ENCODE measurements at regions not wholly inside any gene's neighbourhood (a gene's known extent, or its start where the extent isn't known, plus 50 kb on each side); places are given as distances from the start of the nearest gene placed in this dataset.

GRCh38 chr2:52334185-52334584 is 1302.3 kb upstream of the NRXN1 start:
- Histone ChIP-seq H3K9me3 (ENCODE audit: low read length) (no peaks in the 10 kb centered on the region), H3K4me1 (ENCODE audit: insufficient read depth, low read length) (no peaks in the 10 kb centered on the region), H3K27ac (ENCODE audit: low read depth, low read length) (no peak overlapping the region), H3K36me3 (ENCODE audit: insufficient read depth, low read length) (no peaks in the 10 kb centered on the region), H3K4me3 (ENCODE audit: low read length) (no peak overlapping the region), H3K27me3 (ENCODE audit: insufficient read depth, low read length, poor library complexity, severe bottlenecking) (no peaks in the 10 kb centered on the region)
- DNase-seq, result no peak
- peaks cover 0 to 18% (median 8%) of the 10 kb centered on the region in 5 donors for H3K9me3 Mint-ChIP-seq
- H3K27ac Mint-ChIP-seq, result no peak overlapping the region
- H3K36me3 Mint-ChIP-seq, result no peaks in the 10 kb centered on the region
- no peaks in the 10 kb centered on the region for H3K27me3 Mint-ChIP-seq
- H3K4me3 Mint-ChIP-seq, result no peak overlapping the region
- CTCF ChIA-PET, result no interaction called here
- POLR2A ChIA-PET, result no interaction called here
- no peaks in the 10 kb centered on the region for H3K4me1 Mint-ChIP-seq

- no peaks in the 10 kb centered on the region for H3K27me3 ChIP-seq (ENCODE audit: insufficient read depth, low read length, poor library complexity, severe bottlenecking)
- no peaks in the 10 kb centered on the region for H3K9me3 ChIP-seq (ENCODE audit: low read length)
- ChIA-PET POLR2A (no interaction called here), CTCF (no interaction called here)
- Mint-ChIP-seq H3K9me3 (peaks cover 11 to 22% (median 15%) of the 10 kb centered on the region in 5 donors), H3K36me3 (no peaks in the 10 kb centered on the region), H3K4me3 (no peak overlapping the region), H3K27ac (no peak overlapping the region), H3K27me3 (no peaks in the 10 kb centered on the region), H3K4me1 (no peaks in the 10 kb centered on the region)
- no peak overlapping the region for H3K27ac ChIP-seq (ENCODE audit: low read depth, low read length)
- no peak overlapping the region for H3K4me3 ChIP-seq (ENCODE audit: low read length)
- no peaks in the 10 kb centered on the region for H3K36me3 ChIP-seq (ENCODE audit: insufficient read depth, low read length)
- no peak for DNase-seq
- no peaks in the 10 kb centered on the region for H3K4me1 ChIP-seq (ENCODE audit: insufficient read depth, low read length)
These were observed 1295.7 kb upstream of the NRXN1 start for GRCh38 chr2:52327641-52328040.

GRCh38 chr2:52314231-52314630 is 1282.3 kb upstream of the NRXN1 start:
- CTCF ChIA-PET, result no interaction called here
- Histone ChIP-seq H3K27me3 (ENCODE audit: insufficient read depth, low read length, poor library complexity, severe bottlenecking) (no peaks in the 10 kb centered on the region), H3K4me1 (ENCODE audit: insufficient read depth, low read length) (no peaks in the 10 kb centered on the region), H3K4me3 (ENCODE audit: low read length) (no peak overlapping the region), H3K36me3 (ENCODE audit: insufficient read depth, low read length) (no peaks in the 10 kb centered on the region), H3K27ac (ENCODE audit: low read depth, low read length) (no peak overlapping the region), H3K9me3 (ENCODE audit: low read length) (no peaks in the 10 kb centered on the region)
- Mint-ChIP-seq H3K36me3 (no peaks in the 10 kb centered on the region), H3K9me3 (peaks cover 2 to 25% (median 5%) of the 10 kb centered on the region in 5 donors), H3K4me1 (no peaks in the 10 kb centered on the region), H3K27ac (no peak overlapping the region), H3K4me3 (no peak overlapping the region), H3K27me3 (no peaks in the 10 kb centered on the region)
- POLR2A ChIA-PET, result no interaction called here
- no peak for DNase-seq

GRCh38 chr2:52312486-52312885 is 1280.6 kb upstream of the NRXN1 start:
- Histone ChIP-seq H3K36me3 (ENCODE audit: insufficient read depth, low read length) (no peaks in the 10 kb centered on the region), H3K4me3 (ENCODE audit: low read length) (no peak overlapping the region), H3K9me3 (ENCODE audit: low read length) (no peaks in the 10 kb centered on the region), H3K4me1 (ENCODE audit: insufficient read depth, low read length) (no peaks in the 10 kb centered on the region), H3K27me3 (ENCODE audit: insufficient read depth, low read length, poor library complexity, severe bottlenecking) (no peaks in the 10 kb centered on the region), H3K27ac (ENCODE audit: low read depth, low read length) (no peak overlapping the region)
- Mint-ChIP-seq H3K27ac (no peak overlapping the region), H3K36me3 (no peaks in the 10 kb centered on the region), H3K9me3 (peaks cover 2 to 20% (median 8%) of the 10 kb centered on the region in 5 donors), H3K27me3 (no peaks in the 10 kb centered on the region), H3K4me3 (no peak overlapping the region), H3K4me1 (no peaks in the 10 kb centered on the region)
- POLR2A ChIA-PET, result no interaction called here
- CTCF ChIA-PET, result no interaction called here
- DNase-seq, result no peak

DNA sequence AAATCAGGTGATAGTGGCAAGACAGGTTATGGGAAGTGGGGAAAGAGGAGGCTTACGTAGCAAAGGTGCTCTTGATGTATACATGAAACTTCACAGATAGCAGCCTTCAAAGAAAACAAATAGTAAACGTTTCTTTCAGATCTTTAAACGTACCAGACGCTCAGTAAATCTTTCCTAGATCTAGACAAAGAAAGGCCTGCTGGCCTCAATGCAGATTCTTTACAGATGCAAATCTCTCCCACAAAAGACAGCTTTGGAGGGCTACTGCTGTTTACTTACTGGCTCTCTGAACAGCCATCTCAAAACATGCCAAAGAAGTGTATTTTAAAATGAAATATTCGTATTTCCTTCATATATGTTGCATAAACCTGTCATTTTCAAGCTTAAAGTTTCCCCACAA is 1279.9 kb upstream of the NRXN1 start:
- ChIA-PET POLR2A (no interaction called here), CTCF (no interaction called here)
- Mint-ChIP-seq H3K36me3 (no peaks in the 10 kb centered on the region), H3K27ac (no peak overlapping the region), H3K27me3 (no peaks in the 10 kb centered on the region), H3K9me3 (peaks cover 3 to 26% (median 9%) of the 10 kb centered on the region in 5 donors), H3K4me1 (no peaks in the 10 kb centered on the region), H3K4me3 (no peak overlapping the region)
- Histone ChIP-seq H3K4me3 (ENCODE audit: low read length) (no peak overlapping the region), H3K27ac (ENCODE audit: low read depth, low read length) (no peak overlapping the region), H3K4me1 (ENCODE audit: insufficient read depth, low read length) (no peaks in the 10 kb centered on the region), H3K27me3 (ENCODE audit: insufficient read depth, low read length, poor library complexity, severe bottlenecking) (no peaks in the 10 kb centered on the region), H3K9me3 (ENCODE audit: low read length) (no peaks in the 10 kb centered on the region), H3K36me3 (ENCODE audit: insufficient read depth, low read length) (no peaks in the 10 kb centered on the region)
- DNase-seq, result no peak

DNA sequence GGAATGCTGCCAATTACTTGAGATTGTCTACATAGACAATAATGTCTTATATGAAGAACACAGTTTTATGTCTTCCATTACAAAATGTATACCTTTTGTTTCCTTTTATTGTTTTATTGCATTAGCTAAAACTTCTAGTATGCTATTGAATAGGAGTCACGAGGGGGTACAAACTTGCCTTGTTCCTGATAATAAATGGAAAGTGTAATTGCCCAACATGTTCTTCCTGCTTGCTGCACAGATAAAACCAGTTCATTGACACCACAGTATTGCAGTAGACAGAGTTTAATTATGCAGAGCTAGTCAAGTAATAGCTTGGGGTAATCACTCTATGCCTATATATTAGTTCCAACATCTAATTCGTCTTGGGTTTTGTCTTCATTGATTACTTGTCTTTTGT is 1276.2 kb upstream of the NRXN1 start:
- H3K27ac ChIP-seq (ENCODE audit: low read depth, low read length), result no peak overlapping the region
- no peak overlapping the region for H3K4me3 Mint-ChIP-seq
- no peaks in the 10 kb centered on the region for H3K36me3 ChIP-seq (ENCODE audit: insufficient read depth, low read length)
- no peaks in the 10 kb centered on the region for H3K27me3 Mint-ChIP-seq
- H3K4me1 ChIP-seq (ENCODE audit: insufficient read depth, low read length), result no peaks in the 10 kb centered on the region
- no peaks in the 10 kb centered on the region for H3K9me3 ChIP-seq (ENCODE audit: low read length)
- no peak overlapping the region for H3K27ac Mint-ChIP-seq
- no peaks in the 10 kb centered on the region for H3K27me3 ChIP-seq (ENCODE audit: insufficient read depth, low read length, poor library complexity, severe bottlenecking)
- H3K4me3 ChIP-seq (ENCODE audit: low read length), result no peak overlapping the region
- H3K9me3 Mint-ChIP-seq, result peaks cover 8 to 23% (median 12%) of the 10 kb centered on the region in 5 donors
- H3K4me1 Mint-ChIP-seq, result no peaks in the 10 kb centered on the region
- H3K36me3 Mint-ChIP-seq, result no peaks in the 10 kb centered on the region
- DNase-seq, result no peak
- CTCF ChIA-PET, result no interaction called here
- POLR2A ChIA-PET, result no interaction called here

GRCh38 chr2:52294628-52295027 is 1262.7 kb upstream of the NRXN1 start:
- Mint-ChIP-seq H3K9me3 (peaks cover 1 to 37% (median 7%) of the 10 kb centered on the region in 5 donors), H3K4me1 (no peaks in the 10 kb centered on the region), H3K4me3 (no peak overlapping the region), H3K27ac (no peak overlapping the region), H3K36me3 (no peaks in the 10 kb centered on the region), H3K27me3 (no peaks in the 10 kb centered on the region)
- Histone ChIP-seq H3K36me3 (ENCODE audit: insufficient read depth, low read length) (no peaks in the 10 kb centered on the region), H3K9me3 (ENCODE audit: low read length) (no peaks in the 10 kb centered on the region), H3K4me3 (ENCODE audit: low read length) (no peak overlapping the region), H3K4me1 (ENCODE audit: insufficient read depth, low read length) (no peaks in the 10 kb centered on the region), H3K27ac (ENCODE audit: low read depth, low read length) (no peak overlapping the region), H3K27me3 (ENCODE audit: insufficient read depth, low read length, poor library complexity, severe bottlenecking) (no peaks in the 10 kb centered on the region)
- ChIA-PET CTCF (no interaction called here), POLR2A (no interaction called here)
- no peak for DNase-seq

DNA sequence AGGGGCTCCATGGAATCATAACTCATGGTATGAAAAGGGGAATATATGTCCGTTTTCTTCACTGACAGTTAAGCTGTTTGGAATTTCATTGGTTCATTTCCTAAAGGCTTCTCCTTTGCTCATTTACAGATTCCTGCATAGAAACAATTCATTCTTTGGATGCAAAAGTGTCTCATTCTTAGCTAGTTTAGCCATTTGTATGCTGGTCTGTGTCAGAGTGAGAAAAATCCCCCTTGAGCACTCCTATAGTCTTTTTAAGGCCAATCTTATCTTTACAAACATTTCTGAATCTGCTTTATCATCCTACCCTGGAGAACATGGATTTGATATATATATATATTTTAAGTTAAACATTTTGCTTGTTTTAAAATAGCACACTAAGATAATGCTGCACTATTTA is 1260.9 kb upstream of the NRXN1 start:
- peaks cover 0 to 33% (median 3%) of the 10 kb centered on the region in 5 donors for H3K9me3 Mint-ChIP-seq
- no peak overlapping the region for H3K27ac ChIP-seq (ENCODE audit: low read depth, low read length)
- ChIA-PET CTCF (no interaction called here), POLR2A (no interaction called here)
- no peaks in the 10 kb centered on the region for H3K9me3 ChIP-seq (ENCODE audit: low read length)
- no peak overlapping the region for H3K27ac Mint-ChIP-seq
- no peak for DNase-seq
- H3K4me3 Mint-ChIP-seq, result no peak overlapping the region
- no peaks in the 10 kb centered on the region for H3K4me1 ChIP-seq (ENCODE audit: insufficient read depth, low read length)
- no peaks in the 10 kb centered on the region for H3K4me1 Mint-ChIP-seq
- no peaks in the 10 kb centered on the region for H3K36me3 Mint-ChIP-seq
- no peaks in the 10 kb centered on the region for H3K27me3 Mint-ChIP-seq
- H3K36me3 ChIP-seq (ENCODE audit: insufficient read depth, low read length), result no peaks in the 10 kb centered on the region
- no peak overlapping the region for H3K4me3 ChIP-seq (ENCODE audit: low read length)
- no peaks in the 10 kb centered on the region for H3K27me3 ChIP-seq (ENCODE audit: insufficient read depth, low read length, poor library complexity, severe bottlenecking)

DNA sequence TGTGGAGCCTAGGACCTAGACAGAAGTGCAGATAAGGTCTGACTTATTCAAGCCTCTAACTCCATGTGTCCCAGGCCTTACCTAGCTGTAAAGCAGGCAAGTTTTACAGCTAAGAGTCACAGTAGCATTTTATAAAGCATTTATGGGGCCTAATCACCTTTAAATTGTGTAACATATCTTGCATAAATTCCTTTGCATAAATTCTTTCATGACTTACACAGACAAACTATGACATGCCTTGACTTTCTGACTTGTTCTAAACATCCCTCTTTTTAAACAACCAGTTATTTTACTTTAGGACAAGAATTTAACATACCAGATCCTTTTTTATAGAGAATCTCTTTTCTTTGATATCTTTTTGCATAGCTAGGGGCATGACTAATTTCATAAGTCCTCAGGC is 1257.8 kb upstream of the NRXN1 start:
- no peaks in the 10 kb centered on the region for H3K4me1 Mint-ChIP-seq
- DNase-seq, result no peak
- Histone ChIP-seq H3K27ac (ENCODE audit: low read depth, low read length) (no peak overlapping the region), H3K27me3 (ENCODE audit: insufficient read depth, low read length, poor library complexity, severe bottlenecking) (no peaks in the 10 kb centered on the region), H3K36me3 (ENCODE audit: insufficient read depth, low read length) (no peaks in the 10 kb centered on the region), H3K4me3 (ENCODE audit: low read length) (no peak overlapping the region), H3K4me1 (ENCODE audit: insufficient read depth, low read length) (no peaks in the 10 kb centered on the region), H3K9me3 (ENCODE audit: low read length) (no peaks in the 10 kb centered on the region)
- no peak overlapping the region for H3K27ac Mint-ChIP-seq
- H3K36me3 Mint-ChIP-seq, result no peaks in the 10 kb centered on the region
- no peaks in the 10 kb centered on the region for H3K27me3 Mint-ChIP-seq
- POLR2A ChIA-PET, result no interaction called here
- CTCF ChIA-PET, result no interaction called here
- H3K9me3 Mint-ChIP-seq, result peaks cover 0 to 28% (median 3%) of the 10 kb centered on the region in 5 donors
- no peak overlapping the region for H3K4me3 Mint-ChIP-seq

Measured in CD8-positive, alpha-beta memory T cell (primary cell).